Pons (tissue), 1 donor: ENCODE measurements at regions not wholly inside any gene's neighbourhood (a gene's known extent, or its start where the extent isn't known, plus 50 kb on each side); places are given as distances from the start of the nearest gene placed in this dataset.

Experiments used
- DNase-seq: peaks from one replicate; pipeline ENCODE4 v3.0.0-alpha.2; 2016; ENCODE audit warnings: low spot score

- no peak for DNase-seq
These were observed 137.6 kb upstream of the HNMT start for GRCh38 chr2:137826373-137827372.

GRCh38 chr2:137828624-137829023 is 135.6 kb upstream of the HNMT start:
- no peak for DNase-seq

DNA sequence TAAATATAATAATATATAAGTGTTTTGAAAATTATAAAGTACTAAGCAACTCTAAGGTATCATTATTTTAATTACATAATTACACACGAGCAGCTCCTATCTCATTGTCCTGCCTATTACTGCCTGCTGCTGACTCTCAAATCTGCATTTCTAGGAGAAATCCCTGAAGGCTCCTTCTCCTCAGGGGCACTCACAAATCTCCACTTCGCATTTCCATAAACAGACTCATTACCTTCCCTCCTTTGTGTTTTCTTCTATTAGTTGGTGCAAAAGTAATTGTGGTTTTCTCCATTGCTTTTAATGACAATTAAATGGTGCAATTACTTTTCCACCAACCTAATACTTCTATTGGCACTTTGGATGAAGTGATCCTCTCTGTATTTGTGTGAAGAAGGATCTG is 135.0 kb upstream of the HNMT start:
- DNase-seq, result no peak

DNA sequence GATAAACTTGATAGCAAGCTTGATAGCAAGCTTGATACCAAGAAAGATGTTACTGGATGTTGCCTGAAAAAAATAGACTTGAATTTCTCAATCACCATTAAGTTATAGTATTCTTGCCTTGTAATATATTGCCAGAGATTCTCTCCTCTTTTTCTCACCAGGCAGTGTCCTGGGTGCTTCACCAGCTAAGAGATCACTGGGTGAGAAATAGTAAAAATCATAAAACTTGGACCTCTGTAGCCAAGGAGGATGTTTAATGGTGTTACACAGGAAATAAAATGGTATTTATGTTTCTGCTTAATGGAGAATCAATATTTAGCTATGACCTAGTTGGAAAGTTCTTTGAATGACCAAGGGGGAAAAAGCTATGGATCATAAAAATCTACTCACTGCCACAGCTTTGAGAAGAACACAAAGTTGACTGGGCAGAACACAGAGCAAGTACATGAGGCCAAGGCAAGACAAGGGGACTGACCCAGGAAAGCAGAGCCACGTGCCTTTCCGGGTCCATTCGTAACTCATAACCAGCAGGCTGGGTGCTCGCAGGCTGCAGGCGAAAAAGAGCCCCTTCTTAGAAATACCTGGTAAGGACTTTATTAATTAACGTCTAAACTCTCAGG is 129.4 kb upstream of the HNMT start:
- DNase-seq, result no peak

DNA sequence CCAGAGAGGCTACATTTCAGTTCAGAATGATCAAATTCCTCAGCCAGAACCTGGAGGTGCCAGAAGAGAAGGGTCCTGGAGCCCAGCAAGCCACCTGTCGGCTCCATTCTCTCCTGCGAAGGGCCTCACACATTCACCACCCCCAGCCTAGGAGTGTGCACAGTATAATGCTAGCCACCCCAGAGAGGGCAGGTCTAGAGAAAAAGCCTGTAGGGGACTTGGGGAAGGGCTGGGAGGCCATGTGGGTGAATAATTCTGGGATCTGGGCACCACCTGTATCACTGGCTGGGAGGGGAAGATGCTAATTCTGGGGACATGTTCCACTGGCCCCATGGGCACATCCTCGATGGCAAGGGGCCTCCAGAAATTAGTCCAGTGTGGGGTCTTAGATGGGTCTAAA is 127.6 kb upstream of the HNMT start:
- no peak for DNase-seq

DNA sequence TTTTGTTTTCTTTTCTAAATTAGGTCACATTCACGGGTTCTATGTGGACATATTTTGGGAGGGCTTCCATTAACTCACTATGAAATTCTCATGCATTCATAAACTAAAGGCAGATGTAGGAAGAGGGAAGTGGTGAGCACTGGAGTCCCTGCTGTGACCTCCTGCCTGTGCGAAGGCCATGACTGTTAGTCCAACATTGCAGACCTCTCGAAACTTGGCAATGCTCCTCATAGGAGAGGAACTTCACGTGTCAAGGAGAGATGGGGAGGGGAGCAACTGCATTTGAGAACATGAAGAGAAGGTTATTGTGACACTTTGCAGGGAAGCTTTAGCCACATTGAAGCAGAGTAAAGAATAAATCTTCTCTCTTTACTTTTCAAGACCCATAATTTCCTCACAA is 126.4 kb upstream of the HNMT start:
- DNase-seq, result no peak

- peak; percentile 62 for DNase-seq
These were observed 125.8 kb upstream of the HNMT start for GRCh38 chr2:137838255-137839092.

GRCh38 chr2:137842430-137842829 is 121.8 kb upstream of the HNMT start:
- no peak for DNase-seq

DNA sequence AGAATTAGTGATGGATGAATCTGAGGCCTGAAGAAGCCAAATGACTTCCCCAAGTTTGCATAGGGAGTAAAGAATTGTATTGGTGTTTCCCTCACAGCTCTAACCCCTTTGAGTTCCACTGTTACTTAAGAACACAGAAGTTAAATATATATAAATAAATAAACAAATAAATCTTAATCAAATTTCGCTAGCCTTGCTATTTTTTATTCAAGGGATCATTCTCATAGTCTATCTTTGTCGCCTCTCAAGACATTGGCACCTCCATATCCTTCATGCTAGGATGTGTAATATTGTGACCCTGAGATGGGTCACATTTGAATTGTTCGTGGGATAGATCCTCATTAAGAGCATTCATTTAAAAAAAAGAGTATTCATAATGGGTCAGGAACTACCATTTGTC is 121.3 kb upstream of the HNMT start:
- DNase-seq, result no peak

GRCh38 chr2:137845422-137845821 is 118.9 kb upstream of the HNMT start:
- no peak for DNase-seq

- DNase-seq, result no peak
These were observed 117.3 kb upstream of the HNMT start for GRCh38 chr2:137846993-137847392.

GRCh38 chr2:137847443-137847842 is 116.8 kb upstream of the HNMT start:
- DNase-seq, result no peak

DNA sequence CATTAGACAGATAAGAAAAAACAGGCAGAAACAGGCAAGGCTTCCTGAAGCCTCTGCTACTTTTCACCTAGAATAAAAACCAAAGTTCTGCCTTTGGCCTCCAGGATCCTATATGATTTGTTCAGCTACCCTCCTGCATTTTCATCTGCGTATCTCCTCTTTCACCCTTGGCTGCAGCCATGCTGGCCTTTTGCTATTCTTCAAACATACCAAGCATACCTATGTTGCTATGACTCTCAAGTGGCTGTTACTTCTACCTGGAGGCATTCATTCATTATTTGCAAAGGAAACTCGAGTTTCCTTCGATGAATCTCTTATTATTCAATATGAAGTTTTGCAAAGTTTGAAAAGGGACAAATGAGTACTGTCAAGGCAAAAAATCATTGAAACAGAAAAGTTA is 106.4 kb upstream of the HNMT start:
- no peak for DNase-seq

GRCh38 chr2:137862651-137863050 is 101.6 kb upstream of the HNMT start:
- no peak for DNase-seq

DNA sequence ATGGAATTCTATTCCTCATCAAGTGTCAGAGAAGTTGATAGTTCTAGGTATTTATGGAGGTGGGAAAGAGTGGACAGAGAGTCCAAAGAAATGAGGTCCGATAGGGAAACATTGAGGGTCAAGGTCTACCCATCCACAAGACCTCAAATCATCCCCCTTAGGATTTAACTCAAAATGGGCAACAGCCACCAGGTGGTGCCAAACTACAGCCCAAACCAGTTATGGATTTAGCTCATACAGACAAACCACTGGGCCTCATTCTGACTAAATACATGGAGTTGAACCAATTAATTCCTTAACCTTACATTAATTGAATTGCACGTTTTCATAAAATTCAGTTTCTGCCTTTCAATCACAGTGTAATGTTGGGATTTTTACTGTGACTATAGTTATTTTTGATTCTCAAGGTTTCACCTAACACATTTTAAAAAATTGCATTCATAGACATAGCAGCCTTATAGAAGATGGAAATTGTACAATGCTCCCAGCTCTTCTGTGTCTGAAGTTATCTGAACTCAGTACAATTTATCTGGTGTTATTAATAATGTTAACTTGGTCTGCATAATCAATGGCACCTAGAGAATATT is 98.2 kb upstream of the HNMT start:
- peak; percentile 63 for DNase-seq

- DNase-seq, result no peak
These were observed 93.6 kb upstream of the HNMT start for GRCh38 chr2:137870682-137871081.

- no peak for DNase-seq
These were observed 91.7 kb upstream of the HNMT start for GRCh38 chr2:137872577-137872976.

DNA sequence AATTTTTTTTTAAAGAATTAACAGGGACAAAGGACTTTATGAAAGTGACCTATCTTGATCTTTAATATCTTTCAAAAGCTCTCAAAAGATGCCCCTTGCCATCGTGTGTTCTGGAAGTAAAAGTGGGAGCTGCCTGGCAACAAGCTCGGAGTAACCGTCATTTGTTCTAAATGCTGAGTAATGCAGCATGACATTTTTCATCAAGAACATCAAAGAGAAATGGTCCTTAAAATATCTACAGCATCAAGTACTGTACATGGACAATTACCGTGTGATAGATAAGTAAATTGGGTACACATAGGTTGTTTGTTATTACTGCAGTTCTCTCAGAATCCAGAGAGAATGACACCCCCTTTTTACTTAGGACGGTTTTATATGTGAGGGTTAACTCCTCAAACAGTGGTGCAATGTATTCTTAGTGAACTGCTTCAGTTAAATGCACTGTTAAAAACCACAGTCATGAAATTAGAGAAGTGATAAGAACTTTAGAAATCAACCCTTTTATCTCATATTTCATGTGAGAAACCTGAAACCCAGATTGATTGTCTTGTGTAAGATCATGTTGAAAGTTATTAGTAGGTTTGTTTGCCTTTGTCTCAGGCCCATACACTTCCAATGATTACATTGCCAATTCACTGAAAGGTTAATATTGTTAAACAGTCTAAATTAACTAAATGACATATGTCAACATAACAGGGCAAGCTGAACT is 90.6 kb upstream of the HNMT start:
- no peak for DNase-seq

GRCh38 chr2:137879121-137879520 is 85.2 kb upstream of the HNMT start:
- no peak for DNase-seq

DNA sequence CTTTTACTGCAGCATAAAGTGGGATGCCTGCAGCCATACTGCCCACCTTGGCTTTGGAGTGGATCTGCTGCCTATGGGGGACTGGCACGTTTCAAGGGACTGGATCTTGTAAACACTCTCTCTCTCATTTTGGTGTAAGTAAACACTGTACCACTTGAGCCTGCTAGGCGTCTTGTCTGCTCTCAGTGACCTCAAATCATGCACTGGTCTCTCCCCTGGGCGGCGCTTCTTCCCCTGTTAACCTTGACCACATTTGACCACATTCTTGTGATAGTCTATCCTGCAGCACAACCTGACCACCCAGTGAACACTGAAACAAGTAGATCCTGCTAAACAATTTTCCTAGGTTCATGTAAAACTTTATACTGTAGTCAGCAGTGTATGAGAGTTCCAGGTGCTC is 82.6 kb upstream of the HNMT start:
- DNase-seq, result no peak

DNA sequence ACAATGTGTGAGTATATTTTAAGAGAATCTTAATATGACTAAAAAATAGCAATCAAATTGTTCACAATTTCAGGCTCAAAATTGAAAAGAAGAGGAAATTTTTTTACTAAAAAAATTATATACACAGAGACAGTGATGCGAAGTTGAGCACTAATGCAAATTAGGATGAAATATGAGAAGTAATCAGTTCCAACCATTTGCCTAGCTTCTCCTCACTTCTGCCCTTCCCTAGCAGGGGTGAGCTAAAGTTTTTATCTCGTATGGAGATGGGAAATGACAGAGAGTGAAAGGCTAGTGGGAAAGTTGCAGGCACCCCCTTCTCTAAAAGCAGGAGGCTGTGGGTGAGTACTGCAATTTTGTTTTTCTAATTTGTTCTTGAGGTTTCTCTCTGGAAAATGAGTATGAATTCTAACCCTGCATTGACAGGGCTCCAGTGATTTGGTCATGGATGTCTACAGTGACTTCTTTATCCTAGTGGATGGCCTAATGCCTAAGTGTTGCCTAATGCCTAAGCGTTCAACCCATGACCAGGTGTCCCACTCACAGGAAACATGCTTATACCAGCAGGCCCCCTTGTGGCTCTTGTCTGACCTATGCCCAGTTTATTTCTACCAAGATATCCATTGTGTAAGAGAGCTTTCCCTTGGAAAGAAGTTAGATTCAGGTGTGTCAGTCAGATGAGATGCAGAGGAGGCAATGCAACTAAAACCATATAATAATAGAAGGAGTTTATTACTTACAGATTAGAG is 78.0 kb upstream of the HNMT start:
- DNase-seq, result no peak
